A673 (cell line): ENCODE measurements at regions not wholly inside any gene's neighbourhood (a gene's known extent, or its start where the extent isn't known, plus 50 kb on each side); places are given as distances from the start of the nearest gene placed in this dataset.

ENCODE experiments used
- BruUV-seq: library from RNA; stranded (reverse); fragments of 400-500 nt; replicated peaks from 2 replicates; lab custom pipeline; 2021; lab: Mats Ljungman, UMichigan
- CTCF ChIA-PET: fragments of 300-600 bp; sonication (Branson Sonifier 250); formaldehyde crosslinking; loops from one replicate; lab custom pipeline; 2022; ENCODE audit warnings: antibody characterized with exemption; lab: Charles Lee
- POLR2A ChIA-PET: fragments of 300-600 bp; sonication (Branson Sonifier 250); formaldehyde crosslinking; loops from one replicate; lab custom pipeline; 2022; ENCODE audit warnings: antibody characterized with exemption; ENCODE audit not compliant: low non-redundant PET; lab: Charles Lee
- DNase-seq: peaks from one replicate; pipeline ENCODE4 v3.0.0-alpha.2; 2015; ENCODE audit warnings: low spot score
- H3K27ac ChIP-seq: fragments of 200-600 bp; sonication (generic); 2 replicates; pipeline ENCODE4 v1.5.1; 2016; ENCODE audit warnings: mixed run types, low read depth, mild to moderate bottlenecking, mixed read lengths, antibody characterized with exemption, low read length; ENCODE audit not compliant: poor library complexity, severe bottlenecking
- H3K27me3 ChIP-seq: fragments of 200-600 bp; sonication (generic); replicated peaks from 2 replicates; pipeline ENCODE4 v1.6.1; 2017; ENCODE audit warnings: mixed run types, low read depth, mild to moderate bottlenecking, mixed read lengths, antibody characterized with exemption, low read length; ENCODE audit not compliant: insufficient read depth, poor library complexity
- H3K36me3 ChIP-seq: fragments of 200-600 bp; sonication (generic); 2 replicates; pipeline ENCODE4 v1.6.1; 2016; ENCODE audit warnings: mixed run types, mild to moderate bottlenecking, mixed read lengths, antibody characterized with exemption, low read length; ENCODE audit not compliant: insufficient read depth, poor library complexity, severe bottlenecking
- H3K4me1 ChIP-seq: fragments of 200-600 bp; sonication (generic); 2 replicates; pipeline ENCODE4 v1.6.1; 2017; ENCODE audit warnings: mixed run types, mild to moderate bottlenecking, mixed read lengths, antibody characterized with exemption, low read length; ENCODE audit not compliant: insufficient read depth, poor library complexity, severe bottlenecking
- H3K4me3 ChIP-seq: fragments of 200-600 bp; sonication (generic); 2 replicates; pipeline ENCODE4 v1.5.1; 2016; ENCODE audit warnings: low read depth, mixed run types, mild to moderate bottlenecking, mixed read lengths, low read length; ENCODE audit not compliant: poor library complexity, severe bottlenecking
- H3K9me3 ChIP-seq: fragments of 200-600 bp; sonication (generic); 2 replicates; pipeline ENCODE4 v1.6.1; 2016; ENCODE audit warnings: mixed run types, low read depth, mild to moderate bottlenecking, mixed read lengths, antibody characterized with exemption, low read length; ENCODE audit not compliant: poor library complexity, severe bottlenecking
- EZH2 ChIP-seq: fragments of 200-600 bp; sonication (generic); IDR thresholded peaks from 2 replicates; pipeline ENCODE4 v1.6.1; 2017; ENCODE audit warnings: borderline replicate concordance, low read depth, mild to moderate bottlenecking, mixed read lengths, antibody characterized with exemption, low read length; ENCODE audit not compliant: poor library complexity, severe bottlenecking
- intact Hi-C: fragments of 100-400 bp; cut with micrococcal nuclease; formaldehyde crosslinking; loops from one replicate; pipeline ENCODE4 v1.10.0; 2022; ENCODE audit not compliant: unreplicated experiment
- TF ChIP-seq, protein P1 (sequence below): fragments of 300-800, 200-600 bp; sonication (generic); conservative IDR thresholded peaks from 2 replicates; pipeline ENCODE4 v1.5.1; 2017; ENCODE audit warnings: low read depth, mild to moderate bottlenecking, antibody characterized with exemption, low read length, moderate library complexity, mixed read lengths

GRCh38 chr11:119864836-119865235 lies 135.8 kb upstream of the NECTIN1 start:
- no peaks in the 10 kb centered on the region for H3K9me3 ChIP-seq
- no TSS peak for BruUV-seq
- peaks cover 65% of the 10 kb centered on the region for H3K27me3 ChIP-seq
- intact Hi-C loops: no loop called here
- POLR2A ChIA-PET: no interaction called here
- no peak overlapping the region for H3K27ac ChIP-seq
- H3K4me1 ChIP-seq: no peaks in the 10 kb centered on the region
- no peak overlapping the region for H3K4me3 ChIP-seq
- no peaks in the 10 kb centered on the region for H3K36me3 ChIP-seq
- DNase-seq: no peak
- no peak for TF ChIP-seq EZH2
- TF ChIP-seq, protein P1, sequence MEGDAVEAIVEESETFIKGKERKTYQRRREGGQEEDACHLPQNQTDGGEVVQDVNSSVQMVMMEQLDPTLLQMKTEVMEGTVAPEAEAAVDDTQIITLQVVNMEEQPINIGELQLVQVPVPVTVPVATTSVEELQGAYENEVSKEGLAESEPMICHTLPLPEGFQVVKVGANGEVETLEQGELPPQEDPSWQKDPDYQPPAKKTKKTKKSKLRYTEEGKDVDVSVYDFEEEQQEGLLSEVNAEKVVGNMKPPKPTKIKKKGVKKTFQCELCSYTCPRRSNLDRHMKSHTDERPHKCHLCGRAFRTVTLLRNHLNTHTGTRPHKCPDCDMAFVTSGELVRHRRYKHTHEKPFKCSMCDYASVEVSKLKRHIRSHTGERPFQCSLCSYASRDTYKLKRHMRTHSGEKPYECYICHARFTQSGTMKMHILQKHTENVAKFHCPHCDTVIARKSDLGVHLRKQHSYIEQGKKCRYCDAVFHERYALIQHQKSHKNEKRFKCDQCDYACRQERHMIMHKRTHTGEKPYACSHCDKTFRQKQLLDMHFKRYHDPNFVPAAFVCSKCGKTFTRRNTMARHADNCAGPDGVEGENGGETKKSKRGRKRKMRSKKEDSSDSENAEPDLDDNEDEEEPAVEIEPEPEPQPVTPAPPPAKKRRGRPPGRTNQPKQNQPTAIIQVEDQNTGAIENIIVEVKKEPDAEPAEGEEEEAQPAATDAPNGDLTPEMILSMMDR: no peak
- CTCF ChIA-PET: no interaction called here

DNA sequence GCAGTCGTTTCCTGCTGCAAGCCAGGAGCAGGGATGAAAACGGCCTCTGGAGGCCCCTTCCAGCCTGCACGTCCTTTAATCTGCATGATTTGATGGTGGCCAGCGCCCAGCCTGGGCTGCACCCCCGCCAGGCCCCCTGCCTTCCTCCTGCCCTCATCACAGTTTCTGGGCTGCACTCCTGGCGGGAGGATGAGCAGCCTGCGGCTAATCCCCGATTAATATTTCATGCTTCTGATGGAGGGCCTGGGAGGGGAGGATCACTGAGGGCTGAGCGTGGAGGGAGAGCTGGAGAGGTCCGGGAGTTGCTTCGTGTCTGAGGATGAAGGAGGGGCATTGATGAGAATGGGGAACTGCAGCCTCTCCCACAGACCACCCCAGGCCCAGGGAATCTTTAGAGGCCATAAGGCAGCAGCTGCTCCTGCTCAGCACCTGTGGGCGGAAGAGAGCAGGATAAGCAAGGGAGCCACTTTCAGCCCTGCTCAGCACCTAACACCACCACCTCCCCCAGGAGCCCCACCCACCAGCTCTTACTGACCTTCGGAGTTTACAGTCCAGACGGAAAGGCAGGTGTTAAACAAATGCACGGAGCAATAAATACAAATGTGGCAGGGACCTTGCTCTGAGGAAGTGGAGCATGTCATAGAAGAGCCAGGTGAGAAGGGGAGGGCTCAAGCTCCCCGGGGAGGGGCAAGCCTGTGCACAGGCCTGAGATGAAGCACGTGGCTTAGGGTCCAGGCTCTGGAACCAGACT lies 135.0 kb upstream of the NECTIN1 start:
- no peak overlapping the region for H3K27ac ChIP-seq

DNA sequence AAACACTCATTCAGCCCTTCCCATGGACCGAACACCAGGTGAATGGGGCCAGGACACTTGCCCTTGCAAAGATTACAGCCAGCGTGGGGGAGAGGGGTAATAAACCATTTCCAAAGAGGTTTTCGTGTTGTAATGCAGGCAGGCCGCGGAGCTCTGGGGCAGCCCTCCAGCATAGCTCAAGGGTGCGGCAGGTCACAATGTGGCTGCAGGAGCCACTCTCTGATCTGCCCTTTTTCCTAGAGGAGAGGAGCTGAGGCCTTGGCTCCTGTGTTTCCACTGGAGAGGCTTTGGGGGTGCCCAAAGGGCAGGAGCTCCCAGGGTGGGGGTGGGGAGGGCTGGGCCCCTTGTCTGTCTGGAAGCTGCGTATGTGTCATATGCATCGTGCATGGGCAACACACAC lies 134.2 kb upstream of the NECTIN1 start:
- POLR2A ChIA-PET: no interaction called here
- CTCF ChIA-PET: no interaction called here
- no peaks in the 10 kb centered on the region for H3K4me1 ChIP-seq
- H3K4me3 ChIP-seq: no peak overlapping the region
- no peak for DNase-seq
- H3K9me3 ChIP-seq: no peaks in the 10 kb centered on the region
- no peak overlapping the region for H3K27ac ChIP-seq
- BruUV-seq: no TSS peak
- no peaks in the 10 kb centered on the region for H3K36me3 ChIP-seq
- TF ChIP-seq EZH2: no peak
- TF ChIP-seq, protein P1: no peak
- intact Hi-C loops: no loop called here
- H3K27me3 ChIP-seq: peaks cover 58% of the 10 kb centered on the region

More for the DNA sequence above, 135.0 kb upstream of the NECTIN1 start:
- no peak for DNase-seq
- TF ChIP-seq, protein P1: no peak
- TF ChIP-seq EZH2: no peak
- no peaks in the 10 kb centered on the region for H3K36me3 ChIP-seq
- H3K4me3 ChIP-seq: no peak overlapping the region
- H3K9me3 ChIP-seq: no peaks in the 10 kb centered on the region
- H3K4me1 ChIP-seq: no peaks in the 10 kb centered on the region
- ChIA-PET CTCF (no interaction called here), POLR2A (no interaction called here)
- no TSS peak for BruUV-seq
- peaks cover 58% of the 10 kb centered on the region for H3K27me3 ChIP-seq
- intact Hi-C loops: no loop called here
